Right atrium auricular region (tissue), 2 donors: ENCODE measurements at regions not wholly inside any gene's neighbourhood (a gene's known extent, or its start where the extent isn't known, plus 50 kb on each side); places are given as distances from the start of the nearest gene placed in this dataset.

ENCODE experiments used
- DNase-seq: peaks from one replicate; pipeline ENCODE4 v3.0.0-alpha.2; 2019; ENCODE audit warnings: low spot score
- H3K27ac ChIP-seq, 2 donors: fragments of 200-600 bp; sonication (generic); 1 replicate in 1 of 2; 2 replicates in 1 of 2; pipeline ENCODE4 v1.5.1; 2016 to 2019
- H3K27me3 ChIP-seq, 2 donors: fragments of 200-600 bp; sonication (generic); one replicate each; pipeline versions ENCODE4 v1.5.1 to v1.6.0; 2017 to 2019
- H3K36me3 ChIP-seq: fragments of 200-600 bp; sonication (generic); one replicate; pipeline ENCODE4 v1.5.1; 2016
- H3K4me1 ChIP-seq, 2 donors: fragments of 200-600 bp; sonication (generic); one replicate each; pipeline versions ENCODE4 v1.5.1 to v1.6.0; 2017 to 2019
- H3K4me3 ChIP-seq, 2 donors: fragments of 200-600 bp; sonication (generic); 1 replicate in 1 of 2; 2 replicates in 1 of 2; pipeline ENCODE4 v1.5.1; 2017 to 2019; ENCODE audit warnings: mild to moderate bottlenecking in 1 of 2, moderate library complexity in 1 of 2
- H3K9me3 ChIP-seq, 2 donors: fragments of 200-600 bp; sonication (generic); one replicate each; pipeline ENCODE4 v1.5.1; 2019
- CTCF ChIP-seq, 2 donors: fragments of 200-600 bp; sonication (generic); IDR thresholded peaks; one replicate each; pipeline ENCODE4 v1.5.1; 2019; ENCODE audit warnings: antibody characterized with exemption in 2 of 2

- TF ChIP-seq CTCF (IDR thresholded peaks at IDR 0.05), result no peak
- DNase-seq, result no peak
- no peaks in the 10 kb centered on the region for H3K27me3 ChIP-seq
- no peak overlapping the region for H3K27ac ChIP-seq
- peaks cover 0 to 34% of the 10 kb centered on the region in 2 donors for H3K9me3 ChIP-seq
- no peaks in the 10 kb centered on the region for H3K36me3 ChIP-seq
- H3K4me3 ChIP-seq, result no peak overlapping the region
- no peaks in the 10 kb centered on the region for H3K4me1 ChIP-seq
These were observed 651.0 kb upstream of the B3GAT1 start for GRCh38 chr11:135062994-135063393.

- Histone ChIP-seq H3K27me3 (no peaks in the 10 kb centered on the region), H3K4me1 (no peaks in the 10 kb centered on the region), H3K36me3 (no peaks in the 10 kb centered on the region), H3K4me3 (no peak overlapping the region), H3K9me3 (peaks cover 0 to 34% of the 10 kb centered on the region in 2 donors), H3K27ac (no peak overlapping the region)
- DNase-seq, result no peak
- no peak for TF ChIP-seq CTCF (IDR thresholded peaks at IDR 0.05)
These were observed 649.1 kb upstream of the B3GAT1 start for GRCh38 chr11:135061166-135061565.

- no peak for DNase-seq
- H3K4me3 ChIP-seq, result no peak overlapping the region
- no peaks in the 10 kb centered on the region for H3K36me3 ChIP-seq
- no peaks in the 10 kb centered on the region for H3K9me3 ChIP-seq
- H3K27ac ChIP-seq, result no peak overlapping the region
- no peak for TF ChIP-seq CTCF (IDR thresholded peaks at IDR 0.05)
- H3K27me3 ChIP-seq, result no peaks in the 10 kb centered on the region
- no peaks in the 10 kb centered on the region for H3K4me1 ChIP-seq
These were observed 634.9 kb upstream of the B3GAT1 start for GRCh38 chr11:135046986-135047385.

- Histone ChIP-seq H3K27ac (no peak overlapping the region), H3K36me3 (no peaks in the 10 kb centered on the region), H3K9me3 (no peaks in the 10 kb centered on the region), H3K4me1 (no peaks in the 10 kb centered on the region), H3K4me3 (no peak overlapping the region), H3K27me3 (no peaks in the 10 kb centered on the region)
- TF ChIP-seq CTCF (IDR thresholded peaks at IDR 0.05), result no peak
- no peak for DNase-seq
These were observed 634.5 kb upstream of the B3GAT1 start for GRCh38 chr11:135046556-135046955.

GRCh38 chr11:135043434-135043833, 631.4 kb upstream of the B3GAT1 start:
- no peak overlapping the region for H3K4me3 ChIP-seq
- H3K4me1 ChIP-seq, result no peaks in the 10 kb centered on the region
- H3K36me3 ChIP-seq, result no peaks in the 10 kb centered on the region
- no peak overlapping the region for H3K27ac ChIP-seq
- TF ChIP-seq CTCF (IDR thresholded peaks at IDR 0.05), result no peak
- no peaks in the 10 kb centered on the region for H3K9me3 ChIP-seq
- no peaks in the 10 kb centered on the region for H3K27me3 ChIP-seq
- DNase-seq, result no peak

- DNase-seq, result no peak
- Histone ChIP-seq H3K9me3 (no peaks in the 10 kb centered on the region), H3K27me3 (no peaks in the 10 kb centered on the region), H3K27ac (no peak overlapping the region), H3K36me3 (no peaks in the 10 kb centered on the region), H3K4me1 (no peaks in the 10 kb centered on the region), H3K4me3 (no peak overlapping the region)
- no peak for TF ChIP-seq CTCF (IDR thresholded peaks at IDR 0.05)
These were observed 625.8 kb upstream of the B3GAT1 start for GRCh38 chr11:135037828-135038227.
